Left renal pelvis (tissue), 4 donors: ENCODE measurements at regions not wholly inside any gene's neighbourhood (a gene's known extent, or its start where the extent isn't known, plus 50 kb on each side); places are given as distances from the start of the nearest gene placed in this dataset.
"Not testable (repeated sequence)": the region's sequence is repeated elsewhere in the genome, so short reads cannot be mapped to it uniquely, and the experiment has no call there.

Experiments used
- DNase-seq, 4 donors: peaks; one replicate each; pipeline ENCODE4 v3.0.0-alpha.2; 2013; ENCODE audit warnings: low read depth in 4 of 4, low spot score in 3 of 4

DNA sequence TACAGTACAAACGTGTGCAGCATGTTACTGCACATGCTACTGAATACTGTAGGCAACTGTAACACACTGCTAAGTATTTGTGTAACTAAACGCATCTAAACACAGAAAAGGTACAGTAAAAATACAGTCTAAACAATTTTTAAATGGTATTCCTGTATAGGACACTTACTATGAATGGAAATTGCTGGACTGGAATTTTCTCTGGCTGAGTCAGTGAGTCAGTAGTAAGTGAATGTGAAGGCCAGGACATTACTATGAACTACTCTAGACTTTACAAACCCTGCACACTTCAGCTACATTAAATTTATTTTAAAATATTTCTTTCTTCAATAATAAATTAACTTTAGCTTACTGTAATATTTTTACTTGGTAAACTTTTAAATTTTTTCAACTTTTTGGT lies 225.0 kb upstream of the TENT5A start:
- no peak for DNase-seq

DNA sequence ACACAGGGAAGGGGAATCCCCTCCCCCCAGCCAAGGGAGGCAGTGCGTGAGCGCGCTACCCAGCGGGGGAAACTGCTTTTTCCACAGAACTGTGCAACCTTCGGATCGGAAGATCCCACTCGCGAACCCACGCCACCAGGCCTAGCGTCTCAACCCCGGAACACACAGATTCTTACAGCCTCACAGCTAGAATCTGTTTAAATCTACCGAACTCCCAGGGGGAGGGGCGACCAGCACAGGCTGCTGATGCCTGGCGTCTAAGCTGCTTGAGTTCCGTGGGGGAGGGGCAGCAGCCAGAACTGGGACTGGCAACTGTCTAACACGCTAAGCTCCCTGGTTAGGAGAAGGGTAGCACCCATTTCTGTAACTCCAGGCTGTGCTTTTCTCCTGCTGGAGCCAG lies 217.3 kb upstream of the TENT5A start:
- no peak for DNase-seq

- DNase-seq: no peak
These were observed 216.5 kb upstream of the TENT5A start for GRCh38 chr6:81969011-81969410.

- no peak for DNase-seq
These were observed 214.5 kb upstream of the TENT5A start for GRCh38 chr6:81966968-81967367.

GRCh38 chr6:81962198-81962597 lies 209.7 kb upstream of the TENT5A start:
- no peak for DNase-seq

DNA sequence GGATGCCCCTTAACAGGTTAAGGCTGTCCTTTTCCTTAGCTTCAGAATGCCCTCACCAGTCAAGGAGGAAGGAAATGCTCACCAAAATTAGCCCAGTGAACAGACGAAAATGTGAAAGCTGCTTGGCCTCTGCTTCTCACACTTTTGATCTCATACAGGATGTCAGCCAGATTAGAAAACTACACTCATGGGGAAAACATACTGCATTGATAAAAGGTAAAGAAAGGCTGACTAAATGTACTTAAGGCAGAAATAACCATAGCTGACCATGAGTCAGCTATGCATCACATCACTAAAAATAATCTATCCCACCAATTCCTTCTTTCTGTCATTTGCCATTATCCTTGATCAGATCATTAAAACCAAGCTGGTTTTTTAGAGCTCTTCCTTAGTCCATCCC lies 198.4 kb upstream of the TENT5A start:
- DNase-seq: no peak

- no peak for DNase-seq
These were observed 196.4 kb upstream of the TENT5A start for GRCh38 chr6:81948861-81949260.

DNA sequence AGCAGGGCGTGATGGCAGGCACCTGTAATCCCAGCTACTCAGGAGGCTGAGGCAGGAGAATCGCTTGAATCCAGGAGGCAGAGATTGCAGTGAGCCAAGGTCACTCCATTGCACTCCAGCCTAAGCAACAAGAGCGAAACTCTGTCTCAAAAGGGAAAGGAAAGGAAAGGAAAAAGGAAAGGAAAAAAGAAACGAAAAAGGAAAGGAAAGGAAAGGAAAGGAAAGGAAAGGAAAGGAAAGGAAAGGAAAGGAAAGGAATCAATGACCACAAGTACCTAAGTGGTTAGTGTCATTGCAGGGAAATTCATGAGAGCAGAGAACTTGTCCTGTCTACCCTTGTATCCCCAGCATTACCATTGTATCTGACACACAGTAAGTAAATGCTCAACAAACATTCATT lies 195.7 kb upstream of the TENT5A start:
- DNase-seq: not testable (repeated sequence)

- no peak for DNase-seq
These were observed 192.2 kb upstream of the TENT5A start for GRCh38 chr6:81944661-81945060.

DNA sequence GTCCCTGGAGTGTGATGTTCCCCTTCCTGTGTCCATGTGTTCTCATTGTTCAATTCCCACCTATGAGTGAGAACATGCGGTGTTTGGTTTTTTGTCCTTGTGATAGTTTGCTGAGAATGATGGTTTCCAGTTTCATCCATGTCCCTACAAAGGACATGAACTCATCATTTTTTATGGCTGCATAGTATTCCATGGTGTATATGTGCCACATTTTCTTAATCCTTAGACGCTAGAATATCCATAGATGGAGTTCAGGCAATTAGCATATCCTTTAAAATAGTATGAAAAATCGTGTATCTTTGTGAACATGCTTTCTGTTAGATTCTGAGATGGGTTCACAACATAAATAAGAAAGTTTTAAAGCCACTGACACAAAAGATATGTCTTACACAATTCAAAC lies 190.4 kb upstream of the TENT5A start:
- not testable (repeated sequence) for DNase-seq

- no peak for DNase-seq
These were observed 189.5 kb upstream of the TENT5A start for GRCh38 chr6:81942067-81942370.

GRCh38 chr6:81940451-81940985 lies 188.0 kb upstream of the TENT5A start:
- DNase-seq: no peak

GRCh38 chr6:81939766-81940165 lies 187.3 kb upstream of the TENT5A start:
- DNase-seq: no peak

- DNase-seq: no peak
These were observed 186.7 kb upstream of the TENT5A start for GRCh38 chr6:81938991-81939732.

DNA sequence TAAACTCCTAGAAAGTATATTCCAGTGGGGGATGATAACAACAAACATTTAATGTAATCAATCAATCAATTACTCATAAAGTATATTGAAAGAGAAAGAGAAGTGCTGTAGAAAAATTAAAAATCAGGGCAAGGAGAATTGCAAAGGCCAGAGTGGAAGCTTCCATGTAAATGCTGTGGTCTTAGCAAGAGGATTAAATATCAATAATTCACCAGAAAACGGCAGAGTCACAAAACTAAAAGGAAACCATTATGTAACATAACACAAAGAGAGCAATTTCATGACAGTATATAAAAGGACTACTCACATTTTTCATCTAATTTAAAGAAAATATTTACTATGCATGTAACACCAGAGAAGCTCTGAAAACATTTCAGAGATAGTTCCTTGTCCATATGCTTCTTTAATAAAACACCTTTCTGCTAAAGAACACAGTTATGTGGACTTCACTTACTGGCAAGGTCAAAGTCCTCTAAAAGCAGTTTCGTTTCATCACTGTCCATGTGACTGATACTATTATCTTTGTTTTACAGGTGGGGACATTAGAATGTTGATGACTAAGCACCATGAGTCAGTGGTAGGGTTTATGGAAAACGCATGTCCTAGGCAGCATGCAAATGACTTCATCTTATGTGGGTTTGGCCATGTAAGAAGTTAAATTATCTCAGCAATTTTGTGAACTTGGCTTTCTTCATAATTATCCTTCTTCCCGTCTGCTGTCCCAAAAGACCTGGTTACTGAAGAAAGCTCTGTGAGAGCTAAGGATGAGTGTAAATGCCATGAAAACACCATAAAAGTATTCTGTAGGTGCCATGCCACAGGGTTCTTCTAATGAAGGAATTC lies 185.8 kb upstream of the TENT5A start:
- DNase-seq: no peak

DNA sequence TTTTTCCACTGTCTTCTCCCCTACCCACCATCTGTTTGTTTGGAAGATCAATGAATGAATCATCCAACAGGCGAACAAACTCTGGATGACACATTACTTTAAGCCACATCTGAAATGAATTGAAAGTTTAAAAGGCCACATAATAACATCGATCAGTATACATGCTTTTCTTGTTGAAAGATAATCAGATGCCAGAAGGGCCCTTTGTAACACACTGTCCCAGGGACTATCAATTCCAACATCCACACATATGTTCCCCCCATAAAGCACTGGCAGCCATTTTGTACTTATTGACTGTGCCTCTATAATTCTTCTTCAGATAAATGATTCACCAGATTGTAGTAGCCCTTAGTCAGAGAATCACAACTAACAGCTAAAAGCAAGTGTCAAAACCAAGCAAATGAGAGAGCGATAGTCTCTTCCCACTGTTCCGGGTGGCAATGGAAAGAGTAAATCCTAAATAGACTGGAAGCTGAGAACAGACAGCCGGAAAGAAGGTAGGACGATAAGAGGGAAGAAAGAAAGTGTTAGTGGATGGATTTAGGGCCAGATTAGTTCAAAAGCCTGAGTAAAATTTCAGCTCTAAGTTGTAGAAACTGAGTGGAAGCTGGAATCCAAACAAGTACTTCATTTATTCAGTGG lies 184.9 kb upstream of the TENT5A start:
- no peak for DNase-seq

- no peak for DNase-seq
These were observed 182.5 kb upstream of the TENT5A start for GRCh38 chr6:81934936-81935335.

- DNase-seq: no peak
These were observed 181.1 kb upstream of the TENT5A start for GRCh38 chr6:81933608-81934051.

GRCh38 chr6:81933089-81933488 lies 180.6 kb upstream of the TENT5A start:
- no peak for DNase-seq

- DNase-seq: not testable (repeated sequence)
These were observed 180.0 kb upstream of the TENT5A start for GRCh38 chr6:81932448-81932847.

DNA sequence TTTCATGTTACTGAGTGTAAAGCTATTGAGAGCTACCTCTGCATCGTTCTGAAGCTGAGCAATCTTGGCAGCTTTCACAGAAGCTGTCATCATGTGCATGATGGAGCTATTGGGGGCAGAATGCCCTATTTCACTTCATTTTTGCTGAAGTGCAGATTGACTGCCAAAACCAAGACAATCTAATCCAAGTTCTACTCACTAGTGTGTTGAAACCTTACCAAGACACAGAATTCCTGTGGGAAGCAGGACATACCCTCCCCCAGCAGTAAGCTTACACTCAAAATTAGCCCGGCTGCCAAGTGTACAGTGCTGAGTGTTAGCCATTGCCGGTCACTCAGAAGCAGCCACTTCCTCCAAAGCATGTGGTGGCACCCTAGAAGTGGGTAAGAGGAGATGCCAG lies 177.3 kb upstream of the TENT5A start:
- DNase-seq: no peak
